Ishikawa (cell line): ENCODE measurements at regions not wholly inside any gene's neighbourhood (a gene's known extent, or its start where the extent isn't known, plus 50 kb on each side); places are given as distances from the start of the nearest gene placed in this dataset.

Experiments
- CEBPB ChIP-seq: IDR thresholded peaks from 2 replicates; pipeline ENCODE4 v1.6.1; 2012
- CREB1 ChIP-seq: IDR thresholded peaks from 2 replicates; pipeline ENCODE4 v1.6.1; 2012; ENCODE audit warnings: low read depth
- EGR1 ChIP-seq: IDR thresholded peaks from 2 replicates; pipeline ENCODE4 v1.6.1; 2012
- EP300 ChIP-seq: IDR thresholded peaks from 2 replicates; pipeline ENCODE4 v1.6.1; 2012; ENCODE audit warnings: borderline replicate concordance
- FOXM1 ChIP-seq: IDR thresholded peaks from 2 replicates; pipeline ENCODE4 v1.6.1; 2012; ENCODE audit warnings: low read depth, borderline replicate concordance
- NFIC ChIP-seq: IDR thresholded peaks from 2 replicates; pipeline ENCODE4 v1.6.1; 2012
- RAD21 ChIP-seq: IDR thresholded peaks from 2 replicates; pipeline ENCODE4 v1.6.1; 2012; ENCODE audit warnings: low read depth
- TAF1 ChIP-seq: IDR thresholded peaks from 2 replicates; pipeline ENCODE4 v1.6.1; 2012; ENCODE audit warnings: low read depth, mild to moderate bottlenecking
- TCF12 ChIP-seq: IDR thresholded peaks from 2 replicates; pipeline ENCODE4 v1.6.1; 2012; ENCODE audit warnings: low read depth
- TEAD4 ChIP-seq: IDR thresholded peaks from 2 replicates; pipeline ENCODE4 v1.6.1; 2012
- YY1 ChIP-seq: IDR thresholded peaks from 2 replicates; pipeline ENCODE4 v1.6.1; 2012; ENCODE audit warnings: low read depth
- ZBTB7A ChIP-seq: IDR thresholded peaks from 2 replicates; pipeline ENCODE4 v1.6.1; 2012; ENCODE audit warnings: low read depth
- TF ChIP-seq, protein P1 (sequence below): IDR thresholded peaks from 2 replicates; pipeline ENCODE4 v1.6.1; 2012
- TF ChIP-seq, protein P2 (sequence below): IDR thresholded peaks from 2 replicates; pipeline ENCODE4 v1.6.1; 2012
- TF ChIP-seq, protein P3 (sequence below): IDR thresholded peaks from 2 replicates; pipeline ENCODE4 v1.6.1; 2012; ENCODE audit warnings: low read depth, mild to moderate bottlenecking

DNA sequence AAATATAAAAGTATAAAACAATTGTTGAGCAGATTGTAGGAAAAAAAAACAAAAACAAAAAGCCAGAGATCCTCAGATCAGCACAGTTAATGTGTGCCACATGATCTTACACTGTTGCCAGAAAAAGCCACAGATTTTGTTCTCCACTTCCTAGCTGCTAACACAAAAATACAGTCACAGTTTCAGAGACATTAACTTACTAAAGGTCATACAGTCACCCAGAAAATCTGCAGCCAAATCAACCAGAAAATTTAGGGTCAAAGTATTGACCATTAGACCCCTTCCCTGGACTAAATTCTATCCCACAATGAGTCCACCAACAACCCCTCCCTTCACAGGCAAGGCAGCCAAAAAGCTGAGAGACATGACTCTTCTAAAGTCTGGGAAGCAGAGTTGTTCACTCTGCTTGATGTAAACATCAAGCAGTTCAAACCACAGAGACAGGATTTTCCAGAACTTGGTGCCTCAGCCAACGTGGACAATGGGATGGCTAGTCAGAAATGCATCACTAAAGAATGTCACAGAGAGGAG lies 59.1 kb downstream of the SST start:
- TF ChIP-seq YY1 (no peak), CREB1 (no peak), CEBPB (no peak), TCF12 (no peak), TEAD4 (no peak), TAF1 (no peak), NFIC (no peak), EP300 (no peak), RAD21 (no peak), ZBTB7A (no peak), EGR1 (no peak), FOXM1 (no peak)
- TF ChIP-seq, protein P1, sequence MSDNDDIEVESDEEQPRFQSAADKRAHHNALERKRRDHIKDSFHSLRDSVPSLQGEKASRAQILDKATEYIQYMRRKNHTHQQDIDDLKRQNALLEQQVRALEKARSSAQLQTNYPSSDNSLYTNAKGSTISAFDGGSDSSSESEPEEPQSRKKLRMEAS = no peak
- TF ChIP-seq, protein P2, sequence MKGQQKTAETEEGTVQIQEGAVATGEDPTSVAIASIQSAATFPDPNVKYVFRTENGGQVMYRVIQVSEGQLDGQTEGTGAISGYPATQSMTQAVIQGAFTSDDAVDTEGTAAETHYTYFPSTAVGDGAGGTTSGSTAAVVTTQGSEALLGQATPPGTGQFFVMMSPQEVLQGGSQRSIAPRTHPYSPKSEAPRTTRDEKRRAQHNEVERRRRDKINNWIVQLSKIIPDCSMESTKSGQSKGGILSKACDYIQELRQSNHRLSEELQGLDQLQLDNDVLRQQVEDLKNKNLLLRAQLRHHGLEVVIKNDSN = no peak
- TF ChIP-seq, protein P3, sequence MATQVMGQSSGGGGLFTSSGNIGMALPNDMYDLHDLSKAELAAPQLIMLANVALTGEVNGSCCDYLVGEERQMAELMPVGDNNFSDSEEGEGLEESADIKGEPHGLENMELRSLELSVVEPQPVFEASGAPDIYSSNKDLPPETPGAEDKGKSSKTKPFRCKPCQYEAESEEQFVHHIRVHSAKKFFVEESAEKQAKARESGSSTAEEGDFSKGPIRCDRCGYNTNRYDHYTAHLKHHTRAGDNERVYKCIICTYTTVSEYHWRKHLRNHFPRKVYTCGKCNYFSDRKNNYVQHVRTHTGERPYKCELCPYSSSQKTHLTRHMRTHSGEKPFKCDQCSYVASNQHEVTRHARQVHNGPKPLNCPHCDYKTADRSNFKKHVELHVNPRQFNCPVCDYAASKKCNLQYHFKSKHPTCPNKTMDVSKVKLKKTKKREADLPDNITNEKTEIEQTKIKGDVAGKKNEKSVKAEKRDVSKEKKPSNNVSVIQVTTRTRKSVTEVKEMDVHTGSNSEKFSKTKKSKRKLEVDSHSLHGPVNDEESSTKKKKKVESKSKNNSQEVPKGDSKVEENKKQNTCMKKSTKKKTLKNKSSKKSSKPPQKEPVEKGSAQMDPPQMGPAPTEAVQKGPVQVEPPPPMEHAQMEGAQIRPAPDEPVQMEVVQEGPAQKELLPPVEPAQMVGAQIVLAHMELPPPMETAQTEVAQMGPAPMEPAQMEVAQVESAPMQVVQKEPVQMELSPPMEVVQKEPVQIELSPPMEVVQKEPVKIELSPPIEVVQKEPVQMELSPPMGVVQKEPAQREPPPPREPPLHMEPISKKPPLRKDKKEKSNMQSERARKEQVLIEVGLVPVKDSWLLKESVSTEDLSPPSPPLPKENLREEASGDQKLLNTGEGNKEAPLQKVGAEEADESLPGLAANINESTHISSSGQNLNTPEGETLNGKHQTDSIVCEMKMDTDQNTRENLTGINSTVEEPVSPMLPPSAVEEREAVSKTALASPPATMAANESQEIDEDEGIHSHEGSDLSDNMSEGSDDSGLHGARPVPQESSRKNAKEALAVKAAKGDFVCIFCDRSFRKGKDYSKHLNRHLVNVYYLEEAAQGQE = no peak

DNA sequence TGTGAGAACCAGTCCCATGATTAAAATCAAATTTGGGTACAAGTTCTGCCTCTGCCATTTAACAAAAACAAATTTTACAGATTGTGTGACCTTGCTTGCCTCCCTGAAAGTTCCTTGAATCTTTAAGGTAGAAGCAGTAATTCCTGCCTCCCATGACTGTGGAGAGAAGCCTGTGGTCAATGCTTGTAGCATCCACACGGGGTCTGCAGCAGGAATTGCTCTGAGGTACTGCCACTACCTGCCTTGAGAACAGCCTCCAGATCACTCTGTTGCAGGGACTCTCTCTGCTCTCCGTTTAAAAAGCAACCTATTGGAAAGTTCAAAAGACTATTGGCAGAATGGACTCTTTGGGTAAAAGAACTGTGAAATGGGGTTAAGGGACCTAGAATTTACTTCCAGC lies 75.9 kb downstream of the SST start:
- TF ChIP-seq TEAD4 (no peak), CEBPB (no peak), CREB1 (no peak), RAD21 (no peak), TCF12 (no peak), EP300 (no peak), TAF1 (no peak), ZBTB7A (no peak), NFIC (no peak), FOXM1 (no peak)
- TF ChIP-seq, protein P3 = no peak

DNA sequence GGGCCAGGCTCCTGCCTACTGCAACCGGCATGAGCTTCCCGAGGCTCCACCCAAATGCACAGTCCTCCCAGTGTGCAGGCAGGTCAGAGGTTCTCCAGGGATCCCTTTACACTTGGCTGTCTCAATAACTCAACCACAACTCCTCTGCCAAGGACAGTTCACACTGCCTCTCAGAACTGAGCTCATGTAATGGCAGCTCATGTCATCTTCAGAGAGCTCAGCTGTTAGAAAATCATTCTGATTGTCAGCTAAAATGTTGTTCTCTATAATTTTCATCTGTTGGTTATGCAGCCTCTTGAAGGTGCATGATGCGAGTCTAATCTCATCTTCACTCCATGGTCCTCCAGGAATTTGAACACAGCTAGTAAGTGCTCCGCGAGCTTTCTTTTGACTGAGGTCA lies 76.7 kb downstream of the SST start:
- no peak for TF ChIP-seq RAD21
- TF ChIP-seq, protein P2 = no peak
- TF ChIP-seq EGR1 = no peak
- no peak for TF ChIP-seq TCF12
- TF ChIP-seq, protein P3 = no peak
- no peak for TF ChIP-seq NFIC
- TF ChIP-seq TAF1 = no peak
- no peak for TF ChIP-seq TEAD4
- TF ChIP-seq, protein P1 = no peak
- TF ChIP-seq CREB1 = no peak
- TF ChIP-seq ZBTB7A = no peak
- TF ChIP-seq EP300 = no peak

DNA sequence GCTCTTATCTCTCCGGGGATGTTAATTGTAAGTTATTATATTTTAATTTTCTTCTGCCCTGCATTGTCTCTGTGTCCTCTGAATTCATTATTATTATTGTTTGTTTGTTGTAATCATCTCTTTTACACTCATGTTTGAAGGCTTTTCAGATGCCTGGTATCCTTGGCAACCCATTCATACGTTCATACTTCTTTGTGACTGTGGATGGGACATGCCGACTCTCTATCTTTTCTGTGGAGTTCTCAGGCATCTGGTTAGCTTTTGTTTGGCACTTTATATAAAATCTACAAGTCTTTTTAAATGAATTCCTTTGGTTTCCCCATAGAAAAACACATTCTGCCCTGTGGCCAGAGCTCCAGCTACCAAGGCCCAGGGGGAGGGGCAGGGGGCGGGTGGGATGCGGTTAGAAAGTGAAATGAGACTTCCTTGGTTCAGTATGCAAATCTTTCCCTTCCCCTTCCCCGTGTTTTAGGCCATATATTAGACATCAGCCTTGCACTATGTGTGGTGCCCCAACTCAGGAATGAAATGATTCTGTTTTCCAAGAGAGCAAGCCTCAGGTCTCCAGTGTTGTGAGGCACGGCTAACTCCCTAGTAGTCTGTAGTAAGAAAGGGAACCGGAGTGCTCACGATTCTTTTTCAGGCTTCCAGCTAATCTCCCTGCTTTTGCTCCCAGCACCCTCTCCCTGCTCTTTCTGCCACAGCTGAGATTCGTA lies 79.2 kb downstream of the SST start:
- TF ChIP-seq NFIC = no peak
- no peak for TF ChIP-seq CREB1
- no peak for TF ChIP-seq TAF1
- no peak for TF ChIP-seq TCF12
- TF ChIP-seq ZBTB7A = no peak
- TF ChIP-seq, protein P3 = no peak
